Breast epithelium (tissue), 3 donors: ENCODE measurements at regions not wholly inside any gene's neighbourhood (a gene's known extent, or its start where the extent isn't known, plus 50 kb on each side); places are given as distances from the start of the nearest gene placed in this dataset.

Source experiments
- POLR2A ChIP-seq: fragments of 450-650 bp; IDR thresholded peaks from one replicate; pipeline ENCODE4 v1.6.1; 2016; ENCODE audit warnings: antibody characterized with exemption, mild to moderate bottlenecking, moderate library complexity
- POLR2AphosphoS5 ChIP-seq, 3 donors: sonication (generic); formaldehyde crosslinking; IDR thresholded peaks; one replicate each; pipeline ENCODE4 v1.6.1; 2017; ENCODE audit warnings: antibody characterized with exemption in 3 of 3

- no peak for TF ChIP-seq POLR2AphosphoS5 (IDR thresholded peaks at IDR 0.05)
- no peak for TF ChIP-seq POLR2A
Observed at GRCh38 chr2:143935482-143935752, 584.5 kb downstream of the ZEB2 start.
